ENCODE measurements at regions not wholly inside any gene's neighbourhood (a gene's known extent, or its start where the extent isn't known, plus 50 kb on each side); places are given as distances from the start of the nearest gene placed in this dataset.

- FAIRE-seq (no peak), DNase-seq (ENCODE audit: low read depth, low spot score) (no peak)
- no peaks in the 10 kb centered on the region for H3K79me2 ChIP-seq (ENCODE audit: control insufficient read depth, insufficient read depth, low read length)
- no peaks in the 10 kb centered on the region for H4K20me1 ChIP-seq (ENCODE audit: control insufficient read depth, extremely low read depth, insufficient read depth, low read length)
- TF ChIP-seq EZH2 (IDR thresholded peaks at IDR 0.05; ENCODE audit: low read length) (no peak), CTCF (optimal IDR thresholded peaks at IDR 0.05 in 1 of 3, IDR thresholded peaks at IDR 0.05 in 1 of 3, conservative IDR thresholded peaks at IDR 0.05 in 1 of 3; ENCODE audit: extremely low read depth in 1 of 3, insufficient read depth in 2 of 3, low read length in 3 of 3) (no peak)
- H3K4me2 ChIP-seq (ENCODE audit: control insufficient read depth, extremely low read depth, insufficient read depth, low read depth, low read length), result no peak overlapping the region
- no peaks in the 10 kb centered on the region for H3K36me3 ChIP-seq (ENCODE audit: control insufficient read depth in 2 of 2, extremely low read depth in 1 of 2, insufficient read depth in 2 of 2, low read length in 2 of 2)
- H3K9ac ChIP-seq (ENCODE audit: control insufficient read depth, extremely low read depth, insufficient read depth, low read length), result no peak overlapping the region
- dilution Hi-C loops (cut with MboI; ENCODE audit: extremely low pct_ligation_motif_present, low sequenced_read_pairs), result no loop called here
- H3K27ac ChIP-seq (ENCODE audit: control insufficient read depth, insufficient read depth, low read length), result no peak overlapping the region
- H3K9me3 ChIP-seq (ENCODE audit: control insufficient read depth, low read depth, low read length), result no peaks in the 10 kb centered on the region
- H3K9me1 ChIP-seq (ENCODE audit: control insufficient read depth, extremely low read depth, insufficient read depth, low read length), result no peaks in the 10 kb centered on the region
- H3K4me1 ChIP-seq (ENCODE audit: control insufficient read depth, extremely low read depth, insufficient read depth, low read length), result no peaks in the 10 kb centered on the region
- H3K4me3 ChIP-seq (ENCODE audit: control insufficient read depth in 2 of 3, extremely low read depth in 1 of 3, insufficient read depth in 2 of 3, low read depth in 1 of 3, low read length in 3 of 3), result no peak overlapping the region
- no peaks in the 10 kb centered on the region for H3K27me3 ChIP-seq (ENCODE audit: control insufficient read depth, extremely low read depth, insufficient read depth, low read length)
- no peak overlapping the region for H2AFZ ChIP-seq (ENCODE audit: control insufficient read depth, low read length)
These were observed 264.2 kb upstream of the ZFHX3 start for GRCh38 chr16:73311857-73312723.

- Histone ChIP-seq H3K27ac (ENCODE audit: control insufficient read depth, insufficient read depth, low read length) (no peak overlapping the region), H3K79me2 (ENCODE audit: control insufficient read depth, insufficient read depth, low read length) (no peaks in the 10 kb centered on the region), H3K9me1 (ENCODE audit: control insufficient read depth, extremely low read depth, insufficient read depth, low read length) (no peaks in the 10 kb centered on the region), H3K4me2 (ENCODE audit: control insufficient read depth, extremely low read depth, insufficient read depth, low read depth, low read length) (no peak overlapping the region), H4K20me1 (ENCODE audit: control insufficient read depth, extremely low read depth, insufficient read depth, low read length) (no peaks in the 10 kb centered on the region), H2AFZ (ENCODE audit: control insufficient read depth, low read length) (no peak overlapping the region), H3K4me3 (ENCODE audit: control insufficient read depth in 2 of 3, extremely low read depth in 1 of 3, insufficient read depth in 2 of 3, low read depth in 1 of 3, low read length in 3 of 3) (no peak overlapping the region), H3K9ac (ENCODE audit: control insufficient read depth, extremely low read depth, insufficient read depth, low read length) (no peak overlapping the region), H3K27me3 (ENCODE audit: control insufficient read depth, extremely low read depth, insufficient read depth, low read length) (no peaks in the 10 kb centered on the region), H3K4me1 (ENCODE audit: control insufficient read depth, extremely low read depth, insufficient read depth, low read length) (no peaks in the 10 kb centered on the region), H3K9me3 (ENCODE audit: control insufficient read depth, low read depth, low read length) (no peaks in the 10 kb centered on the region), H3K36me3 (ENCODE audit: control insufficient read depth in 2 of 2, extremely low read depth in 1 of 2, insufficient read depth in 2 of 2, low read length in 2 of 2) (no peaks in the 10 kb centered on the region)
- no peak for TF ChIP-seq CTCF (optimal IDR thresholded peaks at IDR 0.05 in 1 of 3, IDR thresholded peaks at IDR 0.05 in 1 of 3, conservative IDR thresholded peaks at IDR 0.05 in 1 of 3; ENCODE audit: extremely low read depth in 1 of 3, insufficient read depth in 2 of 3, low read length in 3 of 3)
- no peak for TF ChIP-seq EZH2 (IDR thresholded peaks at IDR 0.05; ENCODE audit: low read length)
- FAIRE-seq (no peak), DNase-seq (ENCODE audit: low read depth, low spot score) (no peak)
- dilution Hi-C loops (cut with MboI; ENCODE audit: extremely low pct_ligation_motif_present, low sequenced_read_pairs), result no loop called here
These were observed 260.8 kb upstream of the ZFHX3 start for GRCh38 chr16:73308771-73309170.

All from keratinocyte (primary cell).